ENCODE measurements at regions not wholly inside any gene's neighbourhood (a gene's known extent, or its start where the extent isn't known, plus 50 kb on each side); places are given as distances from the start of the nearest gene placed in this dataset.
A peak's percentile ranks its signal among the peaks of the same experiment; 100 is the strongest.

DNA sequence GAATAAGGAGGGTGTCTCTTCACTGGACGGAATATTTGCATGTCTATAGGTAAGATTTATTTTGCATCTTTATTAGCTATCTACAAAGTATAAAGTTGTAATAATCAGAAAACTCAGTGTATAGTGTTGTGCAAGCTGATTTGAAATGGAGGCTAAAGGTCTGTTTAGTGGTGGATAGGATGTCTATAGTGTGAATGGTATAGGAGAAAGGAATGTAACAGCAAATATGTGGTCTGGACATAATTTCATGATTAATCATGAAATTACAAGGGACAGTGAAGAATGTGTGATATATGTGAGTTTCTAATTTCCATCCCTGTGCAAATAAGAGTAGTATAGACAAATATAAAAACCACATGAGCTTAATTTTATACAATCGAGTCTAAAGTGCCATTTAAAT, 79.3 kb upstream of the CAMK2D start:
- no peak overlapping the region for H3K27ac ChIP-seq
- no peaks in the 10 kb centered on the region for H3K27me3 ChIP-seq
- no peaks in the 10 kb centered on the region for H3K9me3 ChIP-seq
- ATAC-seq, result no peak
- H3K4me1 ChIP-seq, result no peaks in the 10 kb centered on the region
- H3K36me3 ChIP-seq, result no peaks in the 10 kb centered on the region
- TF ChIP-seq, protein P1, sequence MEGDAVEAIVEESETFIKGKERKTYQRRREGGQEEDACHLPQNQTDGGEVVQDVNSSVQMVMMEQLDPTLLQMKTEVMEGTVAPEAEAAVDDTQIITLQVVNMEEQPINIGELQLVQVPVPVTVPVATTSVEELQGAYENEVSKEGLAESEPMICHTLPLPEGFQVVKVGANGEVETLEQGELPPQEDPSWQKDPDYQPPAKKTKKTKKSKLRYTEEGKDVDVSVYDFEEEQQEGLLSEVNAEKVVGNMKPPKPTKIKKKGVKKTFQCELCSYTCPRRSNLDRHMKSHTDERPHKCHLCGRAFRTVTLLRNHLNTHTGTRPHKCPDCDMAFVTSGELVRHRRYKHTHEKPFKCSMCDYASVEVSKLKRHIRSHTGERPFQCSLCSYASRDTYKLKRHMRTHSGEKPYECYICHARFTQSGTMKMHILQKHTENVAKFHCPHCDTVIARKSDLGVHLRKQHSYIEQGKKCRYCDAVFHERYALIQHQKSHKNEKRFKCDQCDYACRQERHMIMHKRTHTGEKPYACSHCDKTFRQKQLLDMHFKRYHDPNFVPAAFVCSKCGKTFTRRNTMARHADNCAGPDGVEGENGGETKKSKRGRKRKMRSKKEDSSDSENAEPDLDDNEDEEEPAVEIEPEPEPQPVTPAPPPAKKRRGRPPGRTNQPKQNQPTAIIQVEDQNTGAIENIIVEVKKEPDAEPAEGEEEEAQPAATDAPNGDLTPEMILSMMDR (IDR thresholded peaks at IDR 0.05), result no peak
- TF ChIP-seq POLR2AphosphoS5 (IDR thresholded peaks at IDR 0.05), result no peak
- no peak overlapping the region for H3K4me3 ChIP-seq
- 93 to 95% methylated on average over 2 of the region's 2 CpGs for WGBS, 2 donors (ENCODE audit: low coverage in 1 of 2)

DNA sequence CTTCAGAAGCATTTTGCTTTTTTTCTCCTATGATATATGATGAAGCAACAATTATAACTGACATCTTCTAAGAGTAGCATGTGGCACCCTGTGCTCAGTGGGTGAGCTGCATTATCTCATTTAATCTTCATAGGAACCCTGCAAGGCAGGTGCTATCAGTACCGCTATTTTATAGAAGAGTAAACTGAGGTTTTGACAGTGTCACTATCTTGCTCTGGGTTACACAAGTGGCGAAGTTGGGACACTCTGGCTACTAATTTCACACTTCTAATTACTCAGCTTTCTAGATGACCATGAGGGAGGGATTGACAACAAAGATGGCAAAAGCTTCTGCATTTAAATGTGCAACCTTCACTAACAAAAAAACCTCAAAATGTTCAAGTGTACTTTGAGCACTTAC, 76.9 kb upstream of the CAMK2D start:
- H3K4me1 ChIP-seq, result no peaks in the 10 kb centered on the region
- H3K27me3 ChIP-seq, result no peaks in the 10 kb centered on the region
- TF ChIP-seq POLR2A (IDR thresholded peaks at IDR 0.05), result no peak
- TF ChIP-seq, protein P1 (IDR thresholded peaks at IDR 0.05), result no peak
- TF ChIP-seq POLR2AphosphoS5 (IDR thresholded peaks at IDR 0.05), result no peak
- TF ChIP-seq EP300 (IDR thresholded peaks at IDR 0.05), result no peak
- H3K36me3 ChIP-seq, result no peaks in the 10 kb centered on the region
- WGBS, 2 donors (ENCODE audit: low coverage in 1 of 2), result 88 to 100% methylated on average over 2 of the region's 2 CpGs
- H3K27ac ChIP-seq, result no peak overlapping the region
- no peak for ATAC-seq
- H3K4me3 ChIP-seq, result no peak overlapping the region
- H3K9me3 ChIP-seq, result no peaks in the 10 kb centered on the region

DNA sequence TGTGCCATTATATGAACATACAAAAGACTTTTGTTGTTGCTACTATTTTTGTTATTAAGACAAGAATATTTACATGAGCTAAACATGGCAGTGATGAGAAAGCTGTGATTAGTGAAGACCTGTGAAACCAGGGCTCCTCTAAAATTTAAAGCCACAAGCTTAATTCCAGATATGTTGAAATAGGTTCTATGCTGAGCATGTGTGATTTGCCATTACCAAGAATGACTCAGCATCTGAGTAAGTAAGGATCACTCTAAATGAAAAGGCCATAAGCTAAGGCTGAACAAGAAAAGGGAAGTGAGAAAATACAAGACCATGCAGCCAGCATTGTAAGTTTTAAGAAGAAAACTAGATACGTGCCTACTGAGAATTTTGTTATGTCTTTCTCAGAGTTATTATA, 75.9 kb upstream of the CAMK2D start:
- Histone ChIP-seq H3K36me3 (no peaks in the 10 kb centered on the region), H3K9me3 (no peaks in the 10 kb centered on the region), H3K4me1 (no peaks in the 10 kb centered on the region), H3K27ac (no peak overlapping the region), H3K27me3 (no peaks in the 10 kb centered on the region), H3K4me3 (no peak overlapping the region)
- WGBS, 2 donors (ENCODE audit: low coverage in 1 of 2), result 20 to 55% methylated on average over 1 of the region's 1 CpG
- TF ChIP-seq, protein P1 (IDR thresholded peaks at IDR 0.05), result no peak
- TF ChIP-seq EP300 (IDR thresholded peaks at IDR 0.05) (no peak), POLR2AphosphoS5 (IDR thresholded peaks at IDR 0.05) (no peak), POLR2A (IDR thresholded peaks at IDR 0.05) (no peak)
- peak; percentile 51 for ATAC-seq

DNA sequence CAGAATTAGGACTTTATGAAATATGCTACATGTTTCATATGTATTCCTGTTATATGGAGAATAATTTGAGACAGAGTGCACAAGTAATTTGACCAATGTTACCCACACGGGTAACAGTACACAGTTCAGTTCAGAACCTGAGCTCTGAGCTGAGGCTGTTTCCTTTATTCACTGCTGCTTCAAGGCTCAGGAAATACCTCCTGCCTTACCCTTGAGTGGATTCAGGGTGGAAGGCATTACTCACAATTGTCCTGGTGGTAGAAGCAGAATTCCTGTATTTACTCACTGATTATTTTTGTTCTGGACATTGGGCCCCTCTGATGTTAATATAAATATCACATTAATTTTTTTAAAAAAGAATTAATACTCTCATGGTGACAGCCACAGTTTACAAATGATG, 73.5 kb upstream of the CAMK2D start:
- no peaks in the 10 kb centered on the region for H3K4me1 ChIP-seq
- no peak overlapping the region for H3K4me3 ChIP-seq
- no peak for TF ChIP-seq POLR2A (IDR thresholded peaks at IDR 0.05)
- TF ChIP-seq POLR2AphosphoS5 (IDR thresholded peaks at IDR 0.05), result no peak
- TF ChIP-seq EP300 (IDR thresholded peaks at IDR 0.05), result no peak
- TF ChIP-seq, protein P1 (IDR thresholded peaks at IDR 0.05), result no peak
- no peaks in the 10 kb centered on the region for H3K27me3 ChIP-seq
- no peak overlapping the region for H3K27ac ChIP-seq
- H3K36me3 ChIP-seq, result no peaks in the 10 kb centered on the region
- no peak for ATAC-seq
- WGBS, 2 donors (ENCODE audit: low coverage in 1 of 2), result 58 to 82% methylated on average over 1 of the region's 1 CpG
- H3K9me3 ChIP-seq, result no peaks in the 10 kb centered on the region

DNA sequence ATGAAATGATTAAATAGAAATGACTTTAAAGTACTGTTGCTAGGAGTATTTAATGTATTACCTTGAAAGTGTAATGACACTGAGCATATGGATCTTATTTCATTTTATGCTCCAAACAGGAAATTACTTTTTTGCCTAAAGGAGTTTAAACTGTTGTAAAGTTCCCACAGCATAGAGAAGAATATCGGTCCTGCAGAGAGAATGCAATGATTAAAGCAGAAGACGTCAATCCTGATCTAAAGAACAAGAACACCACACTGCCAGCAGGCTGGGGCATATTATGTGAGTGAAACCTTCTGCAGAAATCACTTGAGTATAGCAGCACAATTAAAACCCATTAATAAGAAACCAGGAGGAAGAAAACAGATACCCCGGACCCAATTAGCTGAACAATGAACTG, 72.8 kb upstream of the CAMK2D start:
- 50 to 87% methylated on average over 2 to 3 of the region's 3 CpGs for WGBS, 2 donors (ENCODE audit: low coverage in 1 of 2)
- no peak overlapping the region for H3K27ac ChIP-seq
- TF ChIP-seq, protein P1 (IDR thresholded peaks at IDR 0.05), result no peak
- TF ChIP-seq EP300 (IDR thresholded peaks at IDR 0.05) (no peak), POLR2AphosphoS5 (IDR thresholded peaks at IDR 0.05) (no peak), POLR2A (IDR thresholded peaks at IDR 0.05) (no peak)
- H3K9me3 ChIP-seq, result no peaks in the 10 kb centered on the region
- no peaks in the 10 kb centered on the region for H3K27me3 ChIP-seq
- H3K36me3 ChIP-seq, result no peaks in the 10 kb centered on the region
- H3K4me3 ChIP-seq, result no peak overlapping the region
- H3K4me1 ChIP-seq, result no peaks in the 10 kb centered on the region
- ATAC-seq, result no peak

Data from gastroesophageal sphincter (tissue), 4 donors.